ENCODE measurements at regions not wholly inside any gene's neighbourhood (a gene's known extent, or its start where the extent isn't known, plus 50 kb on each side); places are given as distances from the start of the nearest gene placed in this dataset.

- no peak for TF ChIP-seq CTCF (CRISPR knock-in tag; IDR thresholded peaks at IDR 0.05)
- TF ChIP-seq ZBTB7B (CRISPR knock-in tag; IDR thresholded peaks at IDR 0.05) = no peak
- TF ChIP-seq SIN3B (IDR thresholded peaks at IDR 0.05; ENCODE audit: low read length) = no peak
- no peak for TF ChIP-seq ZNF609 (CRISPR knock-in tag; IDR thresholded peaks at IDR 0.05; ENCODE audit: borderline replicate concordance)
- no peak for TF ChIP-seq ZNF431 (CRISPR knock-in tag; IDR thresholded peaks at IDR 0.05; ENCODE audit: borderline replicate concordance, low read depth)
- TF ChIP-seq ZNF205 (CRISPR knock-in tag; IDR thresholded peaks at IDR 0.05) = no peak
- TF ChIP-seq, protein P1, sequence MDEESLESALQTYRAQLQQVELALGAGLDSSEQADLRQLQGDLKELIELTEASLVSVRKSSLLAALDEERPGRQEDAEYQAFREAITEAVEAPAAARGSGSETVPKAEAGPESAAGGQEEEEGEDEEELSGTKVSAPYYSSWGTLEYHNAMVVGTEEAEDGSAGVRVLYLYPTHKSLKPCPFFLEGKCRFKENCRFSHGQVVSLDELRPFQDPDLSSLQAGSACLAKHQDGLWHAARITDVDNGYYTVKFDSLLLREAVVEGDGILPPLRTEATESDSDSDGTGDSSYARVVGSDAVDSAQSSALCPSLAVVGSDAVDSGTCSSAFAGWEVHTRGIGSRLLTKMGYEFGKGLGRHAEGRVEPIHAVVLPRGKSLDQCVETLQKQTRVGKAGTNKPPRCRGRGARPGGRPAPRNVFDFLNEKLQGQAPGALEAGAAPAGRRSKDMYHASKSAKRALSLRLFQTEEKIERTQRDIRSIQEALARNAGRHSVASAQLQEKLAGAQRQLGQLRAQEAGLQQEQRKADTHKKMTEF (CRISPR knock-in tag; IDR thresholded peaks at IDR 0.05) = no peak
Measured at GRCh38 chr3:162544246-162544645, 1047.6 kb downstream of the OTOL1 start.

Data from HepG2 (cell line).